ENCODE measurements at regions not wholly inside any gene's neighbourhood (a gene's known extent, or its start where the extent isn't known, plus 50 kb on each side); places are given as distances from the start of the nearest gene placed in this dataset.

DNA sequence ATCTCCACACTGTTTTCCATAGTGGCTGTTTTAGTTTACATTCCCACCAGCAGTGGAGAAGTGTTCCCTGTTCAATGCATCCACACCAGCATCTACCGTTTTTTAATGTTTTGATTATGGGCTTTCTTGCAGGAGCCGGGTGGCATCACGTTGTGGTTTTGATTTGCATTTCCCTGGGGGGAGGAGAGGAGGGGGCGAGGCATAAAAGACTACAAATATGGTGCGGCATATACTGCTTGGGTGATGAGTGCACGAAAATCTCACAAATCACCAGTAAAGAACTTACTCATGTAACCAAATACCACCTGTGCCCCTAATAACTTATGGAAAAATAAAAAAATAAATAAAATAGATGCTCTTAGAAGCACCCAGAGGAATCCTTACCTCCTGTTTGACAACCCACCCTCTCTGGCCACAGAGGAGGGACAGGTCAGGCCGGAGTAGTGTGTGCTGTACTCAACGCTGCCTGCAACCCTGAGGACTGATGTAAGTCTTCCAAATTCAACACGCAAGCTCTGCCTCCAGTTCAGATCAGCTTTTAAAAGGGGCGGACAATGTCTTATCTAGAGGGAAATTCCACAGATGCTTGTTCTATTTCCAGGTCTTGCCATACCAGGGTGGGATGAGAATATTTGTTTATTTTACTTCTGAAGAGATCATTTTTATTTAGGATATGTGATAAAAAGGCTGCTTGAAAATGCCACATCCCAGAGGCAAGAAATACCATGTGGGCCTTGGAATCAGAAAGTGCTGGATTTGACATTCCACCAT lies 329.6 kb upstream of the B3GAT1 start:
- ATAC-seq = no peak

DNA sequence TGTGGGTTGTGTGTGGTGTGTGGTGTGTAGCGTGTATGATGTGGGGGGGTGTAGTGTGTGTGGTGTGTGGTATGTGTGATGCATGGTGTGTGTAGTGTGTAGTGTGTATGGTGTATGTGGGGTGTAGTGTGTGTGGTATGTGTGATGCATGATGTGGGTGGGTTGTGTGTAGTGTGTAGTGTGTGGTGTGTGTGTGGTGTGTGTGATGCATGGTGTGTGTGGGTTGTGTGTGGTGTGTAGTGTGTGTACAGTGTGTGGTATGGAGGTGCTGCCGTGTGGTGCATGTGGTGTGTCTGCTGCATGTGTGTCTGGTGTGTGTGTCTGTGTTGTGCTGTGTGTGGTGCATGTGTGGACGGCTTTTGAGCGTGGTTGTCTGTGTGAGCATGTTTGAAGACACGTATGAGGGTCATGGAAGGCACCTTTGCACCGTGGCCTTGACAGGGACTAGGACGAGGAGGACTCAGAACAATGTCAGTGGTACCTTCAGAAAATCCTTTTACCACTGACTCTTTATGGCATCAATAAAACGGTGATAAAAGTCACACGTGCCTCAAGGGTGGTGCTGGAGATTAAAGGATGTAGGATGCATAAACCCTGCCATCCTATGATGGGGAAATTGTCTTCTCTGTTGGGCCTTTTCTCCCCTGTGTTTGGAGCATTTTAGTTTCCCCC lies 328.7 kb upstream of the B3GAT1 start:
- no peak for ATAC-seq

DNA sequence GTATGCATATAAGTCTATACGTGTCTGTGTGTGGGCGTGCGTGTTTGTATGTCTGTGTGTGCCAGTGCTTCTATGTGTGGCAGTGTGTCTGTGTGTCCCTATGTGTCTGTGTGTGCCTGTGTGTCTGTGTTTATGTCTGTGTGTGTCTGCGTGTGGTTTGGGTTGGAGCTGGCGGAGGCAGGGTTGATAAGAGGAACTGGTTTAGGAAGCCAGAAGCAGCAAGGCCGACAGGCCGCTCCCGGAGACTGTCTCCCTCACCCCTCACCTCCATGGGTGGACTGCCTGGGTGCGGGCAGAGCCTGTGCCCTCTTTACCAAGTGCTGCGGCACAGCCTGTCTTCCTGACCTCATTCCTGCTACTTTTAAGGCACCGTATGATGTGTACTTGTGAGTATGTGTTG lies 327.1 kb upstream of the B3GAT1 start:
- no peak for ATAC-seq

DNA sequence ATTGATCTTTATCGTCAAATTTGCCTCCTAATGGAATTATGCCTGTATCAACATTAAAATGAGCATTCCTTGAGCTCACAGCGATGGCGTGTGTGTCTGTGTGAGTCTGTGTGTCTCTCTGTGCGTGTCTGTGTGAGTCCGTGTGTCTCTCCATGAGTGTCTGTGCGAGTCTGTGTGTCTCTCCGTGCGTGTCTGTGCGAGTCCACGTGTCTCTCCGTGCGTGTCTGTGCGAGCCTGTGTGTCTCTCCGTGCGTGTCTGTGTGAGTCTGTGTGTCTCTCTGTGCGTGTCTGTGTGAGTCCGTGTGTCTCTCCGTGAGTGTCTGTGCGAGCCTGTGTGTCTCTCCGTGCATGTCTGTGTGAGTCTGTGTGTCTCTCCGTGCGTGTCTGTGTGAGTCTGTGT lies 326.5 kb upstream of the B3GAT1 start:
- ATAC-seq = no peak

DNA sequence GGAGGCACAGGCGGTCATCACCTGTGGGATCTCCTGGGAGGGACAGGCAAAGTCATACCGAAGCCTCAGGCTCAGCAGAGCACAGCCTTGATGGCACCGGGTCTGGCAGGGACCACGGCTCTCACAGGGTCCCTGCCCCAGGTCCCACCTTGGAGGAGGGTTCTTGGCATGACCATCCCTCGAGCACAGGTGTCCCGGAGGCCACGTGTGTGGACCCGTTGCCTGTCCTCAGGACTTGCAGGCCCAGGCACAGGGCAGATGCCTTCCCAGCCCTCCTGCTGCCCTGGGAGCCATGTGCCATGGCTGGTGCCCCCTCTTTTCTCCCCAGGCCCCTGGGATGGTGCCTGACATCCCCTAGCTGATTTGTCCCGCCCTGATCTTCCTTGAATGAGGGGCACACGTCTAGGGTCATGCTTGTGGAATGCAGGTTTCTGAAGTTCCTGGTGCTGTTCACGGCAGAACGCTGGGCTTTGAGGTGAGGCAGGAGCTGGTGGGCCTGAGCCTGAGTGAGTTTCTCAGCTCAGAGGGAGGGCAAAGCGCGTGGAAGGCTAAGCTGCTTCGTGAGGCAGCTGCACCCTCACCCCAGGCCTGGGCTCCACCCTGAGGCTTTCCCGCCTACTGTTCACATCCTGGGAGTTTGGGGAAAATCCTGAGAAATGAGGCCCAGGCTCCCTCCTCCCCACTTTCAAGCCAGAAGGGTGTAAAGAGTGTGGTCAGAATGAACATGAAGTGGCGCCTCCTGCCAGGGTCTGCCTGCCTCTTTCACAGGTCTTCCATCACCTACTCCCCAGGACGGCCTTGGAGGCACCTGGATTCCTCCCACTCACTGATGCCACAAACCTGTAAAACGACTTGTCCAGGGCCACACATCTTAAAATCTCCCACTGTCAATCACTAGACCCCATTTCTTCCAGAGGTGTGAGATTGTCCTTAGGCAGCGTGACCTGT lies 325.8 kb upstream of the B3GAT1 start:
- ATAC-seq = no peak

DNA sequence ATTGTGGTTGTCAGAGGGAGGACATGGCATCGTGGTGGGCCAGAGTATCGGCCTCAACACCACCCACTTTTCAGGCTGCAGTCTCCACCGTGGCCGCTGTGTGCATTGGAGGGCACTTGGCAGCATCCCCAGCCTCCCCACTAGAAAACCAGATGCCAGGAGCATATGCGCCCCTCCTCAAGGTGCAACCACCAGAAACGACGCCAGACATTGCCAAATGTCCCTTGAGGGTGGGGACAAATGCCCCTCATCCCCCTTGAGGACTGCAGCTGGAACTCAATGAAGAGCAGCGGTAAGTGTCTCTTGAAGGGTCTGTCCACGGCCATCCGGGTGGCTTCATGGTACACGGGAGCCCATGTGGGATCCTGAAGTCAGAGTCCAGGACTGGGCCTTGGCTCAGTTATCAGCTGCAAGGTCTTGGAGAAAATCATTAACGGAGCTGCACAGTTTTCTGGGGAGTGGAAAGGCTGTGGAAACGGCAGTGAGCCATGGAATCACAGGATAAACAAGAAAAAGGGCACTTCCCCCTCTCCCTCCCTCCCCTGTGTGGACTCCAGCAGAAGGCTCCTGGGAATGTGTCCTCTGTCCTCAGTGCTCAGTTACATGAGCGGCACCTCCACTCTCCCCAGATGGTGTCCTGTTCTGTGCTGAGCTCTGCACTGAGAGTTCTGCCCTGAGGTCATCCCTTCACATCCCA lies 324.4 kb upstream of the B3GAT1 start:
- no peak for ATAC-seq

DNA sequence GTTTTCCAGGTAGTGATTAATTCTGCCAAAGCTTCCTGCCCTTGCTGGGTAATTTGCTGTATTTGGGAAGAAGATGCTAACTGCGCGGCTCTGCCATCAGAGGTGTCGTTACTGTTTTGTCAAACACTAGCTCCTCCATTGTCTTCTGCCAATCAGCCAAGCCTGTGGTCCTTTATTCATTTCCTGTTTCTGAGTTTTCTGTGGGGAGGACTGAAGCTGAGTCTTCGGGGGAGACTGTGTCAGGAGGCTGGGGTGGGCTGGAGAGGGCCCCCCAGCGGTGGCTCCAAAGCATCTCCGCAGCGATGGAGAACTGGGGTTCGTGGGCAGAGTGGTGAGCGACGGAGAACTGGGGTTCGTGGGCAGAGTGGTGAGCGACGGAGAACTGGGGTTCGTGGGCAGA lies 322.9 kb upstream of the B3GAT1 start:
- no peak for ATAC-seq

DNA sequence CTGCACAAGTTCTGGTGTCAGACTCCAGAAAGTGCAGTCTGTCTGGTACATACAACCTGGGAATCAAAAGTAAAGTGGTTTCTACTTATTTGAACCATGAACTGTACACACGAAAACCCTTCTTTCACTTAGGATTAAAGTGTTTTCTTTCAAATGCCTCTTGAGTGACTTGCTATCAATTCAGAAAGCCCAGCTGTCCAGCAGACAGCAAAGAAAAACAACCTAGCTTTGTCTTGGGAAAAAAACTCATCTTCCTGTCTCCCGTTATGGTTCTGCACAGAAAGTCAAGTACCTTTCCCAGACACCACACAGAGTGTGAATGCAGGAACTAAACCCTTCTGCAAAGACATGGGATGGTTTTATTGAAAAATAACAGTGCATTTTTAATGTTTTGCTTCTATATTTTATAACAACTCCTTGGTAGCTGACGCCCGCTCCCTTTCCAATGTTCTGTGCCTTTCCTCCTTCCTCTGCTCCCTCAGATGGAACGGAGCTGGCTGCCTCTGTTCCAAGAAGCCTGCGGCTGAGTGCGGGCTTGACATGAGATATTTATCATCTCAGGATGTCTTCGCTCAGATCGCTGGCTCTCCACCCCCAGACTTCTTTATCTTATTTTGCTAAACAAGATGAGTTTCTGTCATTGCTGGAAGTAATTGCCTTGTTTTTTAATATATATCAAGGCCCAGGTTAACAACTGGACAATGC lies 322.3 kb upstream of the B3GAT1 start:
- no peak for ATAC-seq

DNA sequence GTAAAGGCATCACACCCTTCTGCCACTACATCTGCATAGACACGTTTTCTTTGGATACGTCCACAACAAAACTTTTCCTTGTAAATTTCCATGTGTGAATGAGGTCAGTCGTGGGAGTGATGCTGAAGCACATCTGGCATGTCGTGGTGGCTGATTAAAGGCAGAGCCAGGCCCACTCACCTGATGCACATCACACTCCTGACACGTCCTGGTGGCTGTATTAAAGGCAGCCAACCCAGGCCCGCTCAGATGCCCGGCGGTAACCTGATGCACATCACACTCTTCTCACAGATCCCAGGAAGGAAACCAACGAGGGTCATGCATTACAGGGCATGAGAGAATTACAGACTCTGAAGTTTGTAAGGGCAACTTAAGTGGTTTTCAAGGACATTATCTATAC lies 321.6 kb upstream of the B3GAT1 start:
- no peak for ATAC-seq

DNA sequence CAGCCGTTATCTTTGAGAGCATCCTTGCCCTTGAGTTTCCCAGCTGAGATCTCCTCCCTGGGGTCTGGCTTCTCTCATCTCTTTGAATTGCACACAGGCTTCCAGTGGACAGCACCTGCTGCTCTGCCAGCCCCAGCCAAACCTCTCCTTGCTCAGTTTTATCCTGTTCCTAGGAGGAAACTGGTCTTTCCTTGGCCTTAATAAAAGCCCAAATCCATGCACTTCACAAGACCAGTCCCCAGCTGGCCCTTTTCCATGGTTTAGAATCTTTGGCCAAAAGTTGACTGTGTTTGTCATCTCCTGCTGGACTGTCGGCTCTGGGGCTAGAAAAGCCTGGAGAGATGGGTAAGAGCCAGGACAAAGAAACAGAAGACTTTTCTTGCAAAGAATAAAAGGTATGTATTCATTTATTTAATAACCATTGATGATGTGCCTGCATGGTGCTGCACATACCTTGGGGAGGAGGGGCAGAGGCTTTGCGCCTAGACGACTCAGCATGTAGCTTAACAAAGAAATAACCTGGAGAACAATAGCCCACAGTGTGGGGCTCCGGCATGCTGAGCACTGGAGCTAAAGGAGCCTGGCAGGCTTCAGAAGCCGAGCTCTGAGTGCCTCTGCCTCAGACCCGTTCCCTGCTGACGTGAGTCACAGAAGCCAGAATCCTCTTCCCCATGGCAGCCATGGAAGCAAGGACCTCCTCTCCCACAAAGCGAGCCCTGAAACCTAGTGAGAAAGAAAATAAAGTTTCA lies 319.3 kb upstream of the B3GAT1 start:
- no peak for ATAC-seq

DNA sequence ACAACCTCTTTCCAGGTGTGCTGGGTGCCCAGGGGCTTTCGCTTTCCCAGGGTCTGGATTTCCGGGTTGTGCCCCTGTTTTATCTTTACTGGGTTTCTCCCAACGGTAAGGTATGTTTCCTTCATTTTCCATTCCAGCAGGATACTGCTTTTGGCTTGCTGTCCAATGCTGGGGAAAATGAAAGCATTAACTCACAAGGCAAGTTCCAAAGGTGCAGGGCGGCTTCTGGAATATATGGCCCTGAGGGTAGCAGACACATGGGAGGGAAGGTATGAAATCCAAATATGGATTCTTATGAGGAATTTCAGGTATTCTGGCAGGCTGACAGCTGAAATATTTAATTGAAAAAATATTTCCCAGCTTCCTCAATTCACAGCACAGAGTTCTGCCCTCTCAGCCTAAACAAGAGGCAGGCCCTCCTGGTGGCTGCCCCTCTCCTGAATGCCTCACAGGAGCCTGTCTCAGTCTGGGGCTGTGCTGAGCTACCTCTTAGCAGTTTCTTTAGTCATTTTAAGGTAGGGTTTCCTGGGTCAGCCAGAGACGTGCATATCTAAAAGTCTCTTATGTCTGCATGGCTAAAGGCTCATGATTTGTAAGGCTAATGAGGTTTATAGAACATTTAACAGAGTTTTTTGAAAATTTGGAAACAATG lies 318.6 kb upstream of the B3GAT1 start:
- ATAC-seq = no peak

DNA sequence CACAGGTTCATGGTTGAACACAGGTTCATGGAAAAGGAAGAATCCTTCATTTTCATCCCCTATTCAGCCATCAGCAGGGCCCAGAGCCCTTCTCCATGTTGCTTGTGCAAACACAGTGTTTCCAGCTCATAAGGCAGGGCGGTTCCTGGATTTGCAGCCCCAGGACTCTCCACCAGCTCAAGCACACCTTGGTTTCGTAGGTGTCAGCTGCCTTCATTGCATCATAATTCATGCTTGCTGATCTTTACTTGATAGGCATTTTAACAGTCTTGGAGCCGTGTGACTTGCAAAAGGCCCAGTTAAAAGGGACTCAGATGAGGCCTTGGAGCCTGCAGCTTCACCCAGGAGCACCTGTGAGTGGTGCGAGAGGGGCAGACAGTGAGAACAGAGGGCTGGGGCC lies 318.1 kb upstream of the B3GAT1 start:
- no peak for ATAC-seq

DNA sequence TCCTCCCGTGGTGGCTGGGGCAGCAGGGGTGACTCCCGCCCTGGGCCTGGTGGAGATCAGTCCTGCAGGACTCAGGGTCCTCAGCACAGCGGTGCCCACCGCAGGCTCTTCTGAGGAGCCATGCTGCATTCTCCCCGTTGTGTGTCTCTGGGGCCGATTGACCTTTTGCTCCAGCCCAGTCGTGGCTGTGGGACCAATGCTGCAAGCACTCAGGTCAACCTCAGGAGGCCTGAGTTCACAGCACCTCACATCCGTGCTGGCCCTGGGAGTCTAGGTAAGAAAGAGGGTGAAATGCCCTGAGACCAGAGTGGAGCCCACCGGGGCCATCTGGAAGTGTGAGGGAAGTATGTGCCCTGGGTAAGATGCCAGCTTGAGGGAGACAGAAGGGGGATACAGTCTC lies 316.1 kb upstream of the B3GAT1 start:
- ATAC-seq = no peak

DNA sequence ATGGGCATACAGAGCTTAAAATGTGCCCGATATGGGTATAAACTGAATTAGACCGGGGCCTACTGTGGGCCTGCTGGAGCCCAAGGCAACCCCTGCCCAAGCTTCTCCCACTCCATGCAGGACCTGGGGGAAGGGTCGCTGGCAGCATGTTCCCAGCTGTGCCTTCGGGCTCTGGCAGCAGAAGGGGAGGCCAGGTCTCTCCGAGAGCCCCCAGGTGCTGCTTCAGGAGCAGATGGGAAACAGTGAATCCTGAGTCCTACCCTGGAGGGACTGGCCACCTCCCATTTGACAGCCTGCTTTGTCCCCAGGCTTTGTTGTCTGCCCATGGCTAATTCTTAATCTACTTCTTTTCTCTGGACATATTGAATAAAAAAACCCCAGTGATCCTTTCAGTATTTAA lies 315.6 kb upstream of the B3GAT1 start:
- ATAC-seq = no peak

DNA sequence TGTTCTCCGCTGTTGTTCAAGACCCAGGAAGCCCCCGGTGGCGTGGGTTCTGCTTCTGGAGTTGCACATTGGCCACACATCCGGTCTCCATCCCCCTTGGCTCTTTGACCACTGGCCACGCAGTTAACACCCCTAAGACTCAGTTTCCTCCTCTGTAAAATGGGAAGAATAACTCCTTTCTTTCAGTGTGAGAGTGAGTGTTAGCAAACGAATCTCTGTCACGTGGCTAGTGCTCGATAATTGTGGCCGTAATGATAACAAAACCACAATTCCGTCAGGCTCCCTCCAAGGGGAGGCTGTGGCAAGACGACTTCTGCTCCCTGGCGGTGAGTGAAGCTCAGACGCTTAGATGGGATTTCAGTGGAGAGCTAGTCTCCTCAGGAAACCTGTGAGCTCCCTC lies 315.2 kb upstream of the B3GAT1 start:
- ATAC-seq = no peak

DNA sequence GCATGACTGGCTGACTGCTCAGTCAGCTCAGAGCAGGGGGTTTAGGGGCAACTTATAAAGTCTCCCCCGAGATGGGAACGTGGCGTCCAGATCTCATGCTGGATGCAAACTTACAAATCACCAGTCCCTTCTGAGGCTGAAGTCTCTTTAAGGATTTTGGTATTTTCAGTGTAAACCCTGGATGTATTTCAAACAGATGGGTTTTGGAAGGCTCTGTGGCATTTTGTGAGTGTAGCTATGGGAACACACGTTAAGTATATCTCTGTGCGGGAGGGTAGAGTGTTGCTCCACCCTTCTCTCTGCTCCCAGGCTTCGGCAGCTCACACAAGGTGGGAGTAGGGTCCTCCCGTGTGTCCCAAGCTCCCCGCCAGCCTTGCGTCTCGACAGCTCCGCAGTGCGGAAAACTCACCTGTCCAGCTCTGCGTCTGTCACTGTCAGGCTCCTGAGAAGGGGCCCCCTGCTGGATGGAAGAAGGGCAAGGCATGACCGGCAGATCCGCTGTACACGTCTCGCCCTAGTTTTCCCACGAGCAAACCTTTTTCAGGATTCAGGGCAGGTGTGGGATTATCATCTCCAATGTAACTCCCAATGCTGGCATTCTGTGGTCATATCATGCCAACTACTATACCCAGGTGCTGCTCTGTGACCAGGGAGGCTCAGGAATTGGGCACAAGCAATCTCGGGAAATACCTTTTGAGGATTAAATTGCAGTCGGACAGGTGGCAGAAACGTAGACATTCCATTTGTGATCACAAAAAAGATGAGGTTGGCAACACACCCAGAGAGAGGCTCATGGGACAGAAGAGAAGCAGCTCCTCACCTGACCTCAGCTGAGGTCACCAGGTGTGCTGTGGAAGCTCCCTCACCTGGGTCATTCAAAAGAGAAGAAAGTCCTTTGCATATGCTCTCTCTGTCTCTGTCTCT lies 313.9 kb upstream of the B3GAT1 start:
- ATAC-seq = no peak

DNA sequence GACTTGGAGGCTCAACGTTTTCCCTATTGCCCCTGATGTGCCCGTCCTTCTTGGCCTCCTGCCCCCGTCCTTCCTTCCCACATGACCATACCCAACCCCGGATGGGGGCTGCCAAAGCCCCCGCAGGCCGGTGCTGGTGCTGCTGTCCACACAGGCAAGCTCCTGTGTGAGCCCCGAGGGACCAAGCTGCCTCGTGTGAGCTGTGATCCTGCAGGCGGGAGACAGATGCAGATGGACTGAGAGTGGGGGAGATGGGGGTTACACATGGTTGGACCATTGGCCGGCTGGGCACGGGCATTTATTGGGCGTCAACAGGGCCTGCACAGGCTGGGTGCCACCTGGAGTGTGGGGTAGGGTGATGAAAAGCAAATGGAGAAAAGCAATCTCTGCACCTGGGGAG lies 313.2 kb upstream of the B3GAT1 start:
- ATAC-seq = no peak

DNA sequence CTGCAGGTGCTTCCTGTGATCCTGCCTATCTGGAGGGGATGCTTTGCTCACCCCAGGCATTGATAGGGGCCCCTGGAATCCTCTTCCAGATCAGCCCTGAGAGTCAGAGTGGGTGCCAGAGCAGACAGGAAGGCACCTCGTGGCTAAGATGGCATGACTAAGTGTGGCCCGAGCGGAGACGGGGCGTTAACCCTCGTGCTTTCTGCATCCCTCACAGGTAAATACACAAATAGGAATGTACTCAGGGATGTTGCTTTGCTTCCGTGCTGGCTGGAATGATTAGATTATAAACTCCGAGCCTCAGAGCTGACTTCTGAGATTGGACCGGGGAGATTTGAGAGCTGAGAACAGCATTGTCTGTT lies 312.7 kb upstream of the B3GAT1 start:
- ATAC-seq = no peak

DNA sequence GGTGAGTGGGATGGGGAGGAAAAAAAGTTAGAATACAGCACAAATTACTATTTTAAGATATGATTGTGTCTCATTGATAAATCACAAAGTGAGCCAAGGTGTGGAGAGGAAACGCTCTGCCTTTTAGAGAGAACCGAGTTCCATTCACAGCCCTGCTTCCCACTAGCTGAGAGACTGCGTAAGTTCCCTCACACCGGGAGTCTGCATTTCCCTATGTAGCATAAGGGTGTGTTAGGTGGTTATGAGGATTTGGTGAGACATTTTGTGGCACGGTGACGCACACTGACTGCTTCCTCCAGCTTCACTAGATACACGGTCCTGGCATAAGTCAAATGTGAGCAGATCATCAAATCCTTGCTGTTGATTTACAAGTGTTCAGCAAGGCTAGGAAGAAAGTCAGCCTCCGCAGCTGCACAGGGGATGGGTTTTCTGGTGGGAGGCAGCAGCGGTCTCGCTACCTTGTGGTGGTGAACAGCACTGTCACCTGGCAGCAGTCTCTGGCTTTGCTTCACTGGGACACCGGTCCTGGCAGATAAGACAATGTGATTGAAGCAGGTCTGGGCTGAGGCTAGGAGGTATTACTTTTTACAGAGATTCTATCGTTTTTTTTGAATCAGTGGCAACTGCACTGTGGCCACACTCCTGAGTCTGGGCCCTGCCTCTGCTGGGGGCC lies 312.2 kb upstream of the B3GAT1 start:
- ATAC-seq = no peak

Data from activated CD4-positive, CD25-positive, alpha-beta regulatory T cell treated with anti-CD3 and anti-CD28 coated beads, Interleukin-2, amount 50 U/mL, for 24 hours (primary cell).